ENCODE measurements at regions not wholly inside any gene's neighbourhood (a gene's known extent, or its start where the extent isn't known, plus 50 kb on each side); places are given as distances from the start of the nearest gene placed in this dataset.

GRCh38 chr1:82453511-82454185, 652.9 kb downstream of the ADGRL2 start:
- FAIRE-seq: no peak

- FAIRE-seq: no peak
Observed at GRCh38 chr1:82452096-82452495, 651.4 kb downstream of the ADGRL2 start.

GRCh38 chr1:82451191-82451590, 650.5 kb downstream of the ADGRL2 start:
- FAIRE-seq: no peak

- FAIRE-seq: no peak
Observed at GRCh38 chr1:82449506-82450057, 648.8 kb downstream of the ADGRL2 start.

- FAIRE-seq: no peak
Observed at GRCh38 chr1:82446955-82447354, 646.2 kb downstream of the ADGRL2 start.

- no peak for FAIRE-seq
Observed at GRCh38 chr1:82446236-82446635, 645.5 kb downstream of the ADGRL2 start.

- FAIRE-seq: no peak
Observed at GRCh38 chr1:82445827-82446226, 645.1 kb downstream of the ADGRL2 start.

GRCh38 chr1:82445132-82445531, 644.4 kb downstream of the ADGRL2 start:
- no peak for FAIRE-seq

- FAIRE-seq: no peak
Observed at GRCh38 chr1:82441402-82441801, 640.7 kb downstream of the ADGRL2 start.

GRCh38 chr1:82423174-82423815, 622.6 kb downstream of the ADGRL2 start:
- FAIRE-seq: no peak

- no peak for FAIRE-seq
Observed at GRCh38 chr1:82421782-82422181, 621.0 kb downstream of the ADGRL2 start.

GRCh38 chr1:82420584-82420983, 619.9 kb downstream of the ADGRL2 start:
- no peak for FAIRE-seq

GRCh38 chr1:82411605-82412004, 610.9 kb downstream of the ADGRL2 start:
- no peak for FAIRE-seq

GRCh38 chr1:82405333-82405732, 604.6 kb downstream of the ADGRL2 start:
- no peak for FAIRE-seq

GRCh38 chr1:82401116-82401515, 600.4 kb downstream of the ADGRL2 start:
- no peak for FAIRE-seq

GRCh38 chr1:82400521-82400920, 599.8 kb downstream of the ADGRL2 start:
- no peak for FAIRE-seq

GRCh38 chr1:82399093-82399492, 598.4 kb downstream of the ADGRL2 start:
- no peak for FAIRE-seq

- FAIRE-seq: no peak
Observed at GRCh38 chr1:82398357-82398756, 597.6 kb downstream of the ADGRL2 start.

GRCh38 chr1:82395440-82395839, 594.7 kb downstream of the ADGRL2 start:
- FAIRE-seq: no peak

- FAIRE-seq: no peak
Observed at GRCh38 chr1:82392946-82393345, 592.2 kb downstream of the ADGRL2 start.

GRCh38 chr1:82392513-82392912, 591.8 kb downstream of the ADGRL2 start:
- FAIRE-seq: no peak

GRCh38 chr1:82391712-82392111, 591.0 kb downstream of the ADGRL2 start:
- FAIRE-seq: no peak

- no peak for FAIRE-seq
Observed at GRCh38 chr1:82390627-82391026, 589.9 kb downstream of the ADGRL2 start.

GRCh38 chr1:82388679-82389078, 587.9 kb downstream of the ADGRL2 start:
- no peak for FAIRE-seq

GRCh38 chr1:82387012-82387366, 586.3 kb downstream of the ADGRL2 start:
- FAIRE-seq: no peak
